ENCODE measurements at regions not wholly inside any gene's neighbourhood (a gene's known extent, or its start where the extent isn't known, plus 50 kb on each side); places are given as distances from the start of the nearest gene placed in this dataset.

DNA sequence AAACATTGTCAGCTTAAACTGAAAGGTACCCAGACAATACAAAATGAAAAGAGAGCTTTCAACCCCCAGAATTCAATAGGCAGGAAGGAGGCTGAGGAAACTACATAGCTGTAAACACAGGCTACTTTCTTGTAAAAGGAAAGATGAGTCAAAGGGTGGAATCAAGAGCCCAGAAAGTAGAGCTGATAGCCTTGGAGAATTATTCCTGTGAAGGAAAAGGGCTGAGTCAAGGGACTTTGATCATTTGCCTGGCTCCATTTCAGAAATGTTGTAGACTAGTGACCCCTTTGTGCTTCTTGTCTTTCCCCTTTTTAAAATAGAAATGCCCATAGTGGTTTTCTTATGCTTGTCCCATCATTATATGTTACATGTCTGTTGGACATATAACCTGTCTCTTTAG lies 597.6 kb downstream of the ADGRL2 start:
- no peak for TF ChIP-seq CTCF (IDR thresholded peaks at IDR 0.05)
- no peaks in the 10 kb centered on the region for H3K36me3 ChIP-seq
- ATAC-seq (ENCODE audit: insufficient number of reproducible peaks, low FRiP score, low read depth): no peak

GRCh38 chr1:82395440-82395839 lies 594.7 kb downstream of the ADGRL2 start:
- H3K4me3 ChIP-seq: no peak overlapping the region
- no peak for TF ChIP-seq CTCF (IDR thresholded peaks at IDR 0.05)
- H3K36me3 ChIP-seq: no peaks in the 10 kb centered on the region
- H3K4me1 ChIP-seq (ENCODE audit: control insufficient read depth in 1 of 2, low read depth in 2 of 2): peaks cover 8 to 15% of the 10 kb centered on the region in 2 donors
- H3K27me3 ChIP-seq (replicated peaks; ENCODE audit: insufficient read depth): no peaks in the 10 kb centered on the region
- ATAC-seq (ENCODE audit: insufficient number of reproducible peaks, low FRiP score, low read depth) (no peak), DNase-seq (ENCODE audit: low spot score) (no peak)
- H3K9me3 ChIP-seq: no peaks in the 10 kb centered on the region
- H3K27ac ChIP-seq: no peak overlapping the region

More for the DNA sequence above, 597.6 kb downstream of the ADGRL2 start:
- Histone ChIP-seq H3K27me3 (replicated peaks; ENCODE audit: insufficient read depth) (no peaks in the 10 kb centered on the region), H3K4me3 (no peak overlapping the region), H3K27ac (no peak overlapping the region), H3K4me1 (ENCODE audit: control insufficient read depth in 1 of 2, low read depth in 2 of 2) (peaks cover under 1 to 2% of the 10 kb centered on the region in 2 donors), H3K9me3 (no peaks in the 10 kb centered on the region)
- no peak for DNase-seq (ENCODE audit: low spot score)

DNA sequence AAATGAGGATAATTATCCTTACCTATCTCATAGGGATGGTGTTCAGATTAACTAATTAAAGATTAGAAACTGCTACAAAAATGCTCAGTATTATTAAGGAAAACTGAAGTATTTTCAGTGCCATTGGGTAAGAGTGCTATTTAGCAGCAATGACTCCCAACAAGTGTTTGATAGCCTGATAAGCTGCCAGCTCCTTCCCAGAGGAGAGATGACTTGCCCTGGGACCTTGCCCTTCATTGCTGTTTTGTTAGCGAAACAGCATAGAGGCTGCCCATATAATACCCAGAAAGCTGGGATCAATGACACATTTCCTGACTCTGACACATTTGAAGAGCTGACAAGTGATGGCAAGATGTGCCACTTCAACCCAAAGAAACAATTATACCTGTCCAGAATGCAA lies 592.2 kb downstream of the ADGRL2 start:
- H3K27me3 ChIP-seq (replicated peaks; ENCODE audit: insufficient read depth): no peaks in the 10 kb centered on the region
- ATAC-seq (ENCODE audit: insufficient number of reproducible peaks, low FRiP score, low read depth): no peak
- H3K4me3 ChIP-seq: no peak overlapping the region
- peaks cover 8 to 15% of the 10 kb centered on the region in 2 donors for H3K4me1 ChIP-seq (ENCODE audit: control insufficient read depth in 1 of 2, low read depth in 2 of 2)
- no peaks in the 10 kb centered on the region for H3K36me3 ChIP-seq
- no peak for TF ChIP-seq CTCF (IDR thresholded peaks at IDR 0.05)
- no peak overlapping the region for H3K27ac ChIP-seq
- no peaks in the 10 kb centered on the region for H3K9me3 ChIP-seq
- no peak for DNase-seq (ENCODE audit: low spot score)

GRCh38 chr1:82392513-82392912 lies 591.8 kb downstream of the ADGRL2 start:
- Histone ChIP-seq H3K4me3 (no peak overlapping the region), H3K36me3 (no peaks in the 10 kb centered on the region), H3K9me3 (no peaks in the 10 kb centered on the region), H3K4me1 (ENCODE audit: control insufficient read depth in 1 of 2, low read depth in 2 of 2) (peaks cover 8 to 15% of the 10 kb centered on the region in 2 donors), H3K27me3 (replicated peaks; ENCODE audit: insufficient read depth) (no peaks in the 10 kb centered on the region), H3K27ac (no peak overlapping the region)
- ATAC-seq (ENCODE audit: insufficient number of reproducible peaks, low FRiP score, low read depth) (no peak), DNase-seq (ENCODE audit: low spot score) (no peak)
- no peak for TF ChIP-seq CTCF (IDR thresholded peaks at IDR 0.05)

DNA sequence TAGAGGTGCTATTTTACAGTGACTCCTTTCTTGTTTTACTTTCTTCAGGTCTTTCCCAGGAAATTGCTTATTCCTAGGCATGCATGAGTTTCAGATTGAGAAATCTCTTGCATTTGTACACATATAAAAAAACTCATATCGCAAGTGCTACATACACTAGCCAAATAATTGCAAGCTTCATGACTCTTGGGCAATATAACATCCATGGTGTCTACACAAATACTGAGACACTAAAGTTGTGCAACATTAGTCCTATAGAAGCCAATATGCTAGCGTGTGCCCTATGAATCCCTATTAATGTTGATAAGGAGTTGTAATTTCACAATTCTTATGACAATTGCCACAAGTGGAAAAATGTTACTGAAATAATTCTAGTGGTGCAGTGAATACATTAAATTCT lies 591.0 kb downstream of the ADGRL2 start:
- Histone ChIP-seq H3K4me1 (ENCODE audit: control insufficient read depth in 1 of 2, low read depth in 2 of 2) (peaks cover 8 to 15% of the 10 kb centered on the region in 2 donors), H3K36me3 (no peaks in the 10 kb centered on the region), H3K4me3 (no peak overlapping the region), H3K27me3 (replicated peaks; ENCODE audit: insufficient read depth) (no peaks in the 10 kb centered on the region), H3K9me3 (no peaks in the 10 kb centered on the region), H3K27ac (no peak overlapping the region)
- no peak for DNase-seq (ENCODE audit: low spot score)
- no peak for ATAC-seq (ENCODE audit: insufficient number of reproducible peaks, low FRiP score, low read depth)
- no peak for TF ChIP-seq CTCF (IDR thresholded peaks at IDR 0.05)

All from thoracic aorta (tissue), 2 donors.